HUES6 (cell line): ENCODE measurements at regions not wholly inside any gene's neighbourhood (a gene's known extent, or its start where the extent isn't known, plus 50 kb on each side); places are given as distances from the start of the nearest gene placed in this dataset.

Experiments
- H3K27ac ChIP-seq: 2 replicates; pipeline ENCODE4 v1.7.0; 2013; ENCODE audit warnings: low read depth, mild to moderate bottlenecking, low read length, inconsistent platforms
- H3K27me3 ChIP-seq: 2 replicates; pipeline ENCODE4 v1.6.1; 2013; ENCODE audit warnings: low read length; ENCODE audit not compliant: control insufficient read depth, insufficient read depth
- H3K36me3 ChIP-seq: 2 replicates; pipeline ENCODE4 v1.6.1; 2013; ENCODE audit warnings: low read length; ENCODE audit not compliant: control insufficient read depth, insufficient read depth
- H3K4me1 ChIP-seq: 2 replicates; pipeline ENCODE4 v1.6.1; 2013; ENCODE audit warnings: low read length; ENCODE audit not compliant: control insufficient read depth, insufficient read depth
- H3K4me3 ChIP-seq: 2 replicates; pipeline ENCODE4 v1.5.1; 2013; ENCODE audit warnings: low read depth, low read length
- H3K9ac ChIP-seq: one replicate; pipeline ENCODE4 v1.6.1; 2013; ENCODE audit warnings: mild to moderate bottlenecking, low read length
- H3K9me3 ChIP-seq: 2 replicates; pipeline ENCODE4 v1.6.1; 2013; ENCODE audit warnings: low read depth, low read length; ENCODE audit not compliant: control insufficient read depth, insufficient read depth

DNA sequence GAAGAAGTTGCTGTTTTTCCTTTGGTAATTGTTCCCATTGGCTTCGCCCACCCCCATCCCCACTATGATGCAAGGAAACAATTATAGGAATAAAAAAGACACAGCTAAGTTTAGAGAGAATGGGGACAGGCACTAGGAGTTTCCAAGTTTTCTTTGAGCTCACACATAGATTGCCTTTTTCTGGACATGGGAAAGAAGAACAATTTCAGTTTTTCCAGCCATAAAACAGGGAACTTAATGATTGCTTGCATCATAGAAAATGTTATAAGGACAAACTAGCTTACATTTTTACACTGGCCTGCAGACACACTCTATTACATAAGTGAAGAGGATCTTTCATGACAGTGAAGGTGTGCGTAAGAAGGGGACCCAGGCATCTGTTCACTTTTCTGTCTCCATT lies 142.3 kb upstream of the ZFHX3 start:
- Histone ChIP-seq H3K27ac (no peak overlapping the region), H3K36me3 (no peaks in the 10 kb centered on the region), H3K9ac (no peak overlapping the region), H3K4me1 (no peaks in the 10 kb centered on the region), H3K9me3 (no peaks in the 10 kb centered on the region), H3K27me3 (peaks cover 33% of the 10 kb centered on the region), H3K4me3 (no peak overlapping the region)

DNA sequence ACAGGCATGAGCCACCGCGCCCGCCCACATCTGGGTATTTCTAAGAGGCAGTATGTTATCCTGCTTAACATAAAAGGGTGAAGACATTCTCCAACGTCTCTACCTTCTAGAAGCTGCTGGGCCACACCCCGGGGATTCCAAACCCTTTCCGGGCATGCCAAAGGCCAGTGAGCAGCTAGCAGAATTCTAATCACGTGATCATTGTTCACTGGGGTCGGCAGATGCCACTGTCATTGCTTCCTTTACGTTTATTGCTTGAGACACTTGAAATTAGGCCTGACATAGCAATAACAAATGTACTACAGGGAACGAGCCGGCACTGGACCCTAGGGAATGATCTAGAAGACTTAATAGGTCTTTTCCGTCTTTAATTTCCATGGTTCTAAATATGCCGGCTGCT lies 141.2 kb upstream of the ZFHX3 start:
- H3K27me3 ChIP-seq: peaks cover 33% of the 10 kb centered on the region
- H3K9ac ChIP-seq: no peak overlapping the region
- H3K4me3 ChIP-seq: no peak overlapping the region
- no peaks in the 10 kb centered on the region for H3K36me3 ChIP-seq
- H3K27ac ChIP-seq: no peak overlapping the region
- no peaks in the 10 kb centered on the region for H3K4me1 ChIP-seq
- H3K9me3 ChIP-seq: no peaks in the 10 kb centered on the region

DNA sequence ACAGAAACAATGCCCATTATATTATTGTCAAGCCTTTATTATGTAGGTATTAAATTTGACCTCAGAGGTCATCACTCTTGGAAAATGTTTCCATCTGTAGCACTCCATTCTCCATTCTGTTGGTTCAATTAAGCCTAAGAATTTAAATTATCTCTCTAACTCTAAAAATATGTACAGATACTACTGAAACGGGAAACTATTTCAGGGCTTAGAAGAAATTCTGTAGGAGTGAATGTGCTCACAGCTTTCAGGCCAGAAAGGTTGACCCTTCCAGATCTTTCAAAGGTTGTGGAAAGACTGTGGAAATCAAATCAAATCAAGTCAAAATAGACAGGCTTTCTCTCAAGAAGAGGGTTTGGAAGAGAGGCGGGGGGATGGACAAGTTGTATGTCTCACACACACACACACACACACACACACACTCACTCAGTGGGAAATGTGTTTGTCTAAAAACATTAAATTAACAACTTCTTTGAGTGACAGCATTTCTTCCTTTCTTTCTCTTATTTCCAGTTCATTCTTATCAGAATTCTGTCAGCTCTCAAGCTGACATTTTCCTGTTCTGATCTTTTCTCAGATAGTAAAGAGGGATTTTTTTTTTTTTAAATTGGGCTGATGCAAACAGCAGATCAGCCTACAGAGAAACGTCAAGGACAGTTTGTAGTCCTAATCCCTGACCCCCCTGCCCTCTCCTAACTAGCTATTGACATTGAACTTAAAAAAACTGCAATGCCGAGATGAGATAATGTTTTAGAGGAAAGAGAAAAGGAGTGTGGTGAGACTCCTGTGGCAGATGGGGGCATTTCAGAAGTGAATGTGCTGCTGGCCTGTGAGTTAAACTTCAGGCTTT lies 139.0 kb upstream of the ZFHX3 start:
- peaks cover 19% of the 10 kb centered on the region for H3K27me3 ChIP-seq
- H3K27ac ChIP-seq: no peak overlapping the region
- H3K9ac ChIP-seq: no peak overlapping the region
- no peaks in the 10 kb centered on the region for H3K4me1 ChIP-seq
- no peaks in the 10 kb centered on the region for H3K36me3 ChIP-seq
- H3K9me3 ChIP-seq: no peaks in the 10 kb centered on the region
- no peak overlapping the region for H3K4me3 ChIP-seq

DNA sequence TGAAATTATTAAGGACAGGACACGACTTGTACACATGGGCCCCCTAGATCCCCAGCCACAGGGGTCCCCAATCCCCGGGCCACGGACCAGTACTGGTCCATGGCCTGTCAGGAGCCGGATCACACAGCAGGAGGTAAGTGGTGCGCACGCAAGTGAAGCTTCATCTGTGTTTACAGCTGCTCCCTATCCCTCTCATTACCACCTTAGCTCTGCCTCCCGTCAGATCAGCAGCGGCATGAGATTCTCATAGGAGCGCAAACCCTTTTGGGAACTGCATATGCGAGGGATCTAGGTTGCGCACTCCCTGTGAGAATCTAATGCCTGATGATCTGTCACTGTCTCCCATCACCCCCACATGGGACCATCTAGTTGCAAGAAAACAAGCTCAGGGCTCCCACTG lies 137.8 kb upstream of the ZFHX3 start:
- Histone ChIP-seq H3K4me3 (no peak overlapping the region), H3K36me3 (no peaks in the 10 kb centered on the region), H3K9me3 (no peaks in the 10 kb centered on the region), H3K27me3 (peaks cover 9% of the 10 kb centered on the region), H3K9ac (no peak overlapping the region), H3K4me1 (no peaks in the 10 kb centered on the region), H3K27ac (no peak overlapping the region)

DNA sequence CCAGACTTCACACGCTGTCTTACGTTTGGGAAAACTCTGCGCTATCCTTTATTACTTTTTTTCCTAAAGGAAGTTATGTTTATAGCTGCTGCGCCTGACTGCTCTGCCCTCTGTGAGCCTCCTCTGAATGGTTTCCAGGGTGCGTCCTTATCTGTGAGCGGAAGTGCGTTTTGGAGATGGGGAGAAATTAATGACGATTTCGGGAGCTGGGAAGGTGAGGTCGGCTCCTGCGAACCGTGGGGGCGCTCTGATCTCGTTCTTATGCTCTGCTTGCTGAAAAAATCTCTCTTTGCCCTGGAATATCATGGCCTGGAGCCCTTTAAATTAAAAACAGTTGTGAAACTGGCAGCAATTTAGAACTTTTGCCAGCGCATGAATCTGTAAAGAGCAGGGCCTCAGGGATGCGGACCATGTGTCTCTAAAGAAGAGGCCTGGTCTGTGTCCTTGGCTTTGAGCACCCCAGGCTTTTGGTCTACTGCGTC lies 135.7 kb upstream of the ZFHX3 start:
- no peak overlapping the region for H3K27ac ChIP-seq

DNA sequence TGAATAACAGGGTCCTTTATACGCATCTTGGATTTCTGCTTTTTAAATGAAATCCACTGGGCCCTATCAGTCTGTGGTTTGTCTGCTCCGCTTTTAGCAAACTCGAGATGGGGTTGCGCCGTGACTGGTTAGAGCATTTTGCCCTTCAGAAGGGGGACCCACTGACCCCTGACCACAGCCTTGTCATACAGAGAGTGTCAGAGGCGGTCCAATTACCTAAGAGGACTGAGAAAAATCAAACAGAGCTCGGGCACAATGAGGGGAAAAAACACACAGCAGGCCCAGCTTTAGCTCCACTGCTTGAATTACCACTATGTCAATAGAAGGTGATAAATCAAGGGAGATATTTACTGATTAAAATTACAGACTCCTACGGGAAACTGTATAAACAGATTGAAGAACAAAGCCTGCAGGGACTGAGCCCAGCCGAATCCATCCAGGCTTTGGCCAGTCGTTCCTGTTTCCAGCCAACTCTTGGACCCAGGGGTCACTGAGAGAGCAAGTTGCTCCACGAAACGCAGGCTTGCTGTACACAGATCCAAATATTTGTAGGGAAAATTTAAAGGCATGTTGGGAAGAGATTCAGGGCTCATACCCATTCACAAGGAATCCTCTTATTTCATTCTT lies 131.9 kb upstream of the ZFHX3 start:
- Histone ChIP-seq H3K9ac (no peak overlapping the region), H3K27me3 (no peaks in the 10 kb centered on the region; the same call in 1 of the 2 replicates), H3K27ac (no peak overlapping the region), H3K4me3 (no peak overlapping the region), H3K9me3 (no peaks in the 10 kb centered on the region), H3K4me1 (peaks cover 3% of the 10 kb centered on the region; the same call in 1 of the 2 replicates), H3K36me3 (no peaks in the 10 kb centered on the region)

More for the DNA sequence above, 135.7 kb upstream of the ZFHX3 start:
- Histone ChIP-seq H3K36me3 (no peaks in the 10 kb centered on the region), H3K9ac (no peak overlapping the region), H3K27me3 (no peaks in the 10 kb centered on the region; the same call in 1 of the 2 replicates), H3K9me3 (no peaks in the 10 kb centered on the region), H3K4me3 (no peak overlapping the region), H3K4me1 (no peaks in the 10 kb centered on the region)

DNA sequence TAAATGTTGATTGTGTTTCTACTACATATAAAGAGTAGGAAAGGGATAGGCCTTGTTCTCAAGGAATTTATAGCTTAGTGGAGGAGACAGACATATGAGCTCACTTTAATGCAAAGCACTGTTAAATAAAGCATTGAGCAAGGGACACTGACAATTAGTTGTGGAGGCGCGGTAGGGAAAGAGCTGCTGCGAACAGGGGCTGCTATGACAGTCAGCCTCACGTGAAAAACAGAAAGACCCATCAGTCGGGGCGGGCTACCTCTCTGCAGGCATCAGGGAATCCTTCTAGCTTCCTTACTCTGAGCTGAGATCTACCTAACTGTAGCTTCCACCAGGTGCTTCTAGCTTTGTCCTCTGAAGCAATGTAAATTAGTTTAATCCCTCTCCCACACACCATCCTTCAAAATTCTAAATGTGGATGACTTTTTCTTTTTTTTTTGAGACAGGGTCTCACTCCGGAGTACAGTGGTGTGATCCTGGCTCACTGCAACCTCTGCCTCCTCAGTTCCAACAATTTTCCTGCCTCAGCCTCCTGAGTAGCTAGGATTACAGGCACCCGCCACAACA lies 129.9 kb upstream of the ZFHX3 start:
- H3K4me1 ChIP-seq: peaks cover 12% of the 10 kb centered on the region
- no peak overlapping the region for H3K27ac ChIP-seq

DNA sequence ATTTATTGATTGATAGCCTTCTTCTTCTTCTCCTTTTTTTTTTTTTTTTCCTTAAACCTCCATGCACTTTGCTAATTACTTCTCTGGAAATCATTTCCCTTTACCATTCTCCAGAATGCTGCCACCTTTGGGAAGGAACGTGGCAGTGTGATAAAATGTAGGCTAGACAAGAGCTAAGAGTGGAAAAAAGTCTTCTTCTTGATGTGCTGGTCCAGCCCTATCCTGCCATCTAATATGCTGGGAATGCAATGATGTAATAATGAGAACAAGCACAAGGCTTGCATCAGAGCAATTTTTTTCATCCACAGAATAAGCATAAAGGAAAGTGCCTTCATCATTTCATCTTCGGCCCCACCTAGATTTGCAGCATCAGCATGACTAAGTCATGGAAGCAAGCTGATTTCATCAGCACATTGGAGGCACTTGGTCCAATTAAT lies 128.7 kb upstream of the ZFHX3 start:
- H3K36me3 ChIP-seq: no peaks in the 10 kb centered on the region
- no peak overlapping the region for H3K4me3 ChIP-seq
- no peak overlapping the region for H3K27ac ChIP-seq
- no peak overlapping the region for H3K9ac ChIP-seq
- peaks cover 11% of the 10 kb centered on the region; the same call in 1 of the 2 replicates for H3K27me3 ChIP-seq
- peaks cover 23% of the 10 kb centered on the region for H3K4me1 ChIP-seq
- no peaks in the 10 kb centered on the region for H3K9me3 ChIP-seq

More for the DNA sequence above, 129.9 kb upstream of the ZFHX3 start:
- Histone ChIP-seq H3K36me3 (no peaks in the 10 kb centered on the region), H3K27me3 (peaks cover 11% of the 10 kb centered on the region; the same call in 1 of the 2 replicates), H3K9ac (no peak overlapping the region), H3K4me3 (no peak overlapping the region), H3K9me3 (no peaks in the 10 kb centered on the region)

DNA sequence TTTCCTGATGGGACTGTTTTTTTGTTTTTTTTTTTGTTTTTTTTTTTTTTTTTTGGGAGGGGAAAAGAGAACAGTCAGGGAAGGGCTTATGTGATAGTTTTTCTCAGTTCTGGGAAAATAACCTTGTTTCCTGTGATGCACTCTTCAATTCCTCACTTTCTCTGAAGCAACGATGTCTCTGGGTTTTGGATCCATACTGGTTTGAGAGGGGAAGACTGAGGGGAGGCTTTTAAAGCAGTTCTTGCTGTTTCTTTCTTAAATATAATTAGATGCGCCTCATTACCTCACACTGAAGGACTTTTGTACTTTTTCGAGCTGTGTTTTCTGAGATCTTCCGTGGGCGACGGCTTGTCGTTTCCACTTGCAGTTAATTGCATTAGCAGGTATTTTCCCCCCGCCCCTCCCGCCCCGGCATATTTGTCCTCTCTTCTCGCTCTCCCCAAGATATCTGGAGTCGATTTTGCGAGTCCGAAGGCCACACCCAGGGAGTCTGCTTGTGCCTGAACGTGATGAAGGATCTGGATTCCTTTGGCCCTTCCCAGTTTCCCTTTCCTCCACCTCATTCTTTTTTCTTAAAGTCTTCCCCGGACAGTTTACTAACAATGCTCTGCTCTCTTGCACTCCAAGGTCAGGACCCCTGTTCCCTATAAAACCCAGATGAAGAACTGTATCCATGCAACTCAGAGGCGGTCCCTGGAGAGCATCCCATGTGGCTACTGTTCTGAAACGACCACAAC lies 125.2 kb upstream of the ZFHX3 start:
- no peak overlapping the region for H3K9ac ChIP-seq
- peaks cover 34% of the 10 kb centered on the region for H3K4me1 ChIP-seq
- H3K4me3 ChIP-seq: no peak overlapping the region
- H3K36me3 ChIP-seq: no peaks in the 10 kb centered on the region
- no peaks in the 10 kb centered on the region for H3K9me3 ChIP-seq
- H3K27ac ChIP-seq: no peak overlapping the region
- peaks cover 16% of the 10 kb centered on the region for H3K27me3 ChIP-seq

DNA sequence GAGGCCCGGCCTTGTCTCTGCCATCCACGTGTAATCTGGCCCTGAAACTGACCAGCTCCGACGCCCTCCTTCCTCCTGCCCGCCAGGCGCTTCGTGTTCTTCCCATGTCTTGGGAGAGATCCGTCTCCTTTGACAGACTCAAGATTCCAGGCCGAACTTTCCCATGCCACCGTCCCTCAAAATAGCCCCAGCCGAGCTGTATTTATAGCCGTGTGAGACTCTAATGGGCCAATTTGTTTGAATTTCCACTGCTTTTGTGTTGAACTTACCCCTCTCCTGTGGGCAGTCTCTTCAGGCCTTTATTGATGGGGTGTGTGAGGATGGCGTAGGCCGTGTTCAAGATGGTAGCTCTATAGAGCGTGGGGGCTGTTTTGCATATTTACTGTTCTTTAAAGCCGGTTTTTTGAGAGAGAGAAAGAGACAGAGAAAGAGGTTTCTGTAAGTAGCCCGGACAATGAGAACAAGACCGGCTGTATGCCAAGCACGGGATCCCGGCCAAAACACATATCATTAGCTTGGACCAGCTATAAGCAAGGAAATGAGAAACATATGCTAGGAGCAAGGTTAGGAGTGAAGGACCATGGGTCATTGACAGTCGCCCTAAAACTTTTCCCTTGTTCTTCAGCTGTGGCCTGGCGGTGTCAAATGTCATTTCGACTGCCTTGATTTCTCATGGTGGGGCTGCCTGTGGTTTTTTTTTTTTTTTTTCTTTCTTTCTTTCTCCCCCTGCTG lies 124.5 kb upstream of the ZFHX3 start:
- Histone ChIP-seq H3K4me3 (no peak overlapping the region), H3K27me3 (peaks cover 16% of the 10 kb centered on the region), H3K36me3 (no peaks in the 10 kb centered on the region), H3K4me1 (peaks cover 34% of the 10 kb centered on the region), H3K9ac (no peak overlapping the region), H3K9me3 (no peaks in the 10 kb centered on the region), H3K27ac (no peak overlapping the region)
